ENCODE measurements at regions not wholly inside any gene's neighbourhood (a gene's known extent, or its start where the extent isn't known, plus 50 kb on each side); places are given as distances from the start of the nearest gene placed in this dataset.

- DNase-seq = no peak
Observed at GRCh38 chr13:44096901-44097300, 217.2 kb downstream of the LACC1 start.

- no peak for DNase-seq
Observed at GRCh38 chr13:44098559-44098958, 218.9 kb downstream of the LACC1 start.

- no peak for DNase-seq
Observed at GRCh38 chr13:44101347-44102083, 221.8 kb downstream of the LACC1 start.

- DNase-seq = no peak
Observed at GRCh38 chr13:44103429-44104196, 223.9 kb downstream of the LACC1 start.

- peak; percentile 24 for DNase-seq
Observed at GRCh38 chr13:44104197-44104490, 224.4 kb downstream of the LACC1 start.

GRCh38 chr13:44104969-44105368 lies 225.3 kb downstream of the LACC1 start:
- DNase-seq = no peak

- no peak for DNase-seq
Observed at GRCh38 chr13:44106266-44107152, 226.8 kb downstream of the LACC1 start.

- no peak for DNase-seq
Observed at GRCh38 chr13:44107357-44108121, 227.8 kb downstream of the LACC1 start.

GRCh38 chr13:44108331-44108858 lies 228.7 kb downstream of the LACC1 start:
- no peak for DNase-seq

GRCh38 chr13:44110091-44110621 lies 230.5 kb downstream of the LACC1 start:
- no peak for DNase-seq

- DNase-seq = no peak
Observed at GRCh38 chr13:44111701-44112100, 232.0 kb downstream of the LACC1 start.

- DNase-seq = no peak
Observed at GRCh38 chr13:44112700-44113329, 233.1 kb downstream of the LACC1 start.

GRCh38 chr13:44116562-44117332 lies 237.0 kb downstream of the LACC1 start:
- no peak for DNase-seq

GRCh38 chr13:44117351-44117750 lies 237.6 kb downstream of the LACC1 start:
- DNase-seq = peak; percentile 16

GRCh38 chr13:44117816-44118215 lies 238.1 kb downstream of the LACC1 start:
- no peak for DNase-seq

GRCh38 chr13:44118881-44119280 lies 239.2 kb downstream of the LACC1 start:
- no peak for DNase-seq

GRCh38 chr13:44120043-44120442 lies 240.3 kb downstream of the LACC1 start:
- DNase-seq = no peak

- DNase-seq = peak; percentile 33
Observed at GRCh38 chr13:44120849-44121755, 241.4 kb downstream of the LACC1 start.

- DNase-seq = no peak
Observed at GRCh38 chr13:44124352-44124751, 244.6 kb downstream of the LACC1 start.
